Neural cell (in vitro differentiated cells): ENCODE measurements at regions not wholly inside any gene's neighbourhood (a gene's known extent, or its start where the extent isn't known, plus 50 kb on each side); places are given as distances from the start of the nearest gene placed in this dataset.

Experiments used
- H2AFZ ChIP-seq: fragments of 200-600, 300-800 bp; sonication (generic), shearing (Covaris generic); 2 replicates; pipeline ENCODE4 v1.6.0; 2014; ENCODE audit warnings: low read depth, mild to moderate bottlenecking, antibody characterized with exemption, low read length, moderate library complexity
- H3F3A ChIP-seq: fragments of 200-600 bp; shearing (Covaris generic); 2 replicates; pipeline ENCODE4 v1.6.1; 2016; ENCODE audit warnings: mild to moderate bottlenecking, moderate library complexity, mixed read lengths, antibody characterized with exemption, low read length; ENCODE audit not compliant: insufficient read depth, poor library complexity, severe bottlenecking
- H3K27ac ChIP-seq: fragments of 200-600, 300-800 bp; sonication (generic), shearing (Covaris generic); 2 replicates; pipeline ENCODE4 v1.5.1; 2014; ENCODE audit warnings: mild to moderate bottlenecking, low read length, moderate library complexity
- H3K27me3 ChIP-seq: fragments of 300-800, 200-600 bp; sonication (generic), shearing (Covaris generic); 2 replicates; pipeline ENCODE4 v1.6.0; 2014; ENCODE audit warnings: mild to moderate bottlenecking, low read depth, low read length, moderate library complexity; ENCODE audit not compliant: insufficient read depth
- H3K36me3 ChIP-seq: fragments of 300-800, 200-600 bp; sonication (generic), shearing (Covaris generic); 2 replicates; pipeline ENCODE4 v1.5.1; 2014; ENCODE audit warnings: mild to moderate bottlenecking, antibody characterized with exemption, low read length, moderate library complexity; ENCODE audit not compliant: insufficient read depth
- H3K4me2 ChIP-seq: fragments of 300-800, 200-600 bp; sonication (generic), shearing (Covaris generic); 2 replicates; pipeline ENCODE4 v1.6.0; 2014; ENCODE audit warnings: mild to moderate bottlenecking, low read length
- H3K4me3 ChIP-seq: fragments of 300-800, 200-600 bp; sonication (generic), shearing (Covaris generic); 2 replicates; pipeline ENCODE4 v1.5.1; 2014; ENCODE audit warnings: mild to moderate bottlenecking, low read length, moderate library complexity
- H3K79me2 ChIP-seq: fragments of 200-600 bp; shearing (Covaris generic); replicated peaks from 2 replicates; pipeline ENCODE4 v1.6.0; 2014; ENCODE audit warnings: mild to moderate bottlenecking, low read length, moderate library complexity; ENCODE audit not compliant: insufficient read depth
- H3K9ac ChIP-seq: fragments of 300-800, 200-600 bp; sonication (generic), shearing (Covaris generic); 2 replicates; pipeline ENCODE4 v1.6.1; 2016; ENCODE audit warnings: mild to moderate bottlenecking, low read length, mixed read lengths
- H3K9me2 ChIP-seq: fragments of 200-600 bp; shearing (Covaris generic); 2 replicates; pipeline ENCODE4 v1.6.1; 2016; ENCODE audit warnings: mild to moderate bottlenecking, low read length, mixed read lengths; ENCODE audit not compliant: insufficient read depth
- H3K9me3 ChIP-seq: fragments of 200-600, 300-800 bp; sonication (generic), shearing (Covaris generic); 2 replicates; pipeline ENCODE4 v1.6.1; 2016; ENCODE audit warnings: mild to moderate bottlenecking, mixed run types, low read length, moderate library complexity, mixed read lengths
- H4K20me1 ChIP-seq: fragments of 200-600 bp; shearing (Covaris generic); 2 replicates; pipeline ENCODE4 v1.6.1; 2016; ENCODE audit warnings: mild to moderate bottlenecking, mixed run types; ENCODE audit not compliant: insufficient read depth
- CTCF ChIP-seq: fragments of 450-650 bp; IDR thresholded peaks from 2 replicates; pipeline ENCODE4 v1.5.1; 2014; ENCODE audit warnings: antibody characterized with exemption, mild to moderate bottlenecking, moderate library complexity; ENCODE audit not compliant: poor library complexity, severe bottlenecking
- EP300 ChIP-seq: fragments of 450-650 bp; conservative IDR thresholded peaks from 2 replicates; pipeline ENCODE4 v1.6.1; 2014; ENCODE audit warnings: antibody characterized with exemption, mild to moderate bottlenecking, moderate library complexity; ENCODE audit not compliant: poor library complexity, severe bottlenecking
- EZH2 ChIP-seq: fragments of 200-600, 300-800 bp; shearing (Covaris generic), sonication (generic); IDR thresholded peaks from 2 replicates; pipeline ENCODE4 v1.6.1; 2014; ENCODE audit warnings: antibody characterized with exemption, low read length, borderline replicate concordance, mild to moderate bottlenecking; ENCODE audit not compliant: insufficient read depth, poor library complexity, severe bottlenecking
- MXI1 ChIP-seq: fragments of 450-650 bp; conservative IDR thresholded peaks from 2 replicates; pipeline ENCODE4 v1.6.1; 2014; ENCODE audit warnings: antibody characterized with exemption, mild to moderate bottlenecking; ENCODE audit not compliant: poor library complexity, severe bottlenecking
- POLR2AphosphoS5 ChIP-seq: IDR thresholded peaks from 2 replicates; pipeline ENCODE4 v1.6.1; 2012
- RAD21 ChIP-seq: fragments of 450-650 bp; conservative IDR thresholded peaks from 2 replicates; pipeline ENCODE4 v1.6.1; 2014; ENCODE audit warnings: antibody characterized with exemption, mild to moderate bottlenecking, moderate library complexity
- REST ChIP-seq: IDR thresholded peaks from 2 replicates; pipeline ENCODE4 v1.6.1; 2012; ENCODE audit warnings: borderline replicate concordance
- SMC3 ChIP-seq: fragments of 450-650 bp; conservative IDR thresholded peaks from 2 replicates; pipeline ENCODE4 v1.6.1; 2014; ENCODE audit warnings: antibody characterized with exemption, mild to moderate bottlenecking, moderate library complexity; ENCODE audit not compliant: poor library complexity
- TAF1 ChIP-seq: IDR thresholded peaks from 2 replicates; pipeline ENCODE4 v1.6.1; 2012; ENCODE audit warnings: low read depth

- H3K27me3 ChIP-seq, result no peaks in the 10 kb centered on the region
Observed at GRCh38 chr16:86669937-86670749, 91.8 kb downstream of the FOXL1 start.

More at GRCh38 chr16:86669937-86670749, 91.8 kb downstream of the FOXL1 start:
- no peak overlapping the region for H2AFZ ChIP-seq
- no peaks in the 10 kb centered on the region for H4K20me1 ChIP-seq
- H3K27ac ChIP-seq, result no peak overlapping the region
- H3K9me3 ChIP-seq, result no peaks in the 10 kb centered on the region
- TF ChIP-seq POLR2AphosphoS5 (no peak), EP300 (no peak), CTCF (no peak), MXI1 (no peak), EZH2 (no peak), TAF1 (no peak), RAD21 (no peak), SMC3 (no peak), REST (no peak)
- no peaks in the 10 kb centered on the region for H3K9me2 ChIP-seq
- H3K4me3 ChIP-seq, result no peak overlapping the region
- H3F3A ChIP-seq, result no peaks in the 10 kb centered on the region
- H3K4me2 ChIP-seq, result no peak overlapping the region
- H3K79me2 ChIP-seq, result no peaks in the 10 kb centered on the region
- H3K9ac ChIP-seq, result no peak overlapping the region
- H3K36me3 ChIP-seq, result no peaks in the 10 kb centered on the region
